ENCODE measurements at regions not wholly inside any gene's neighbourhood (a gene's known extent, or its start where the extent isn't known, plus 50 kb on each side); places are given as distances from the start of the nearest gene placed in this dataset.

GRCh38 chr3:71912839-71913495 is 128.0 kb upstream of the PROK2 start:
- DNase-seq (ENCODE audit: extremely low spot score in 2 of 2), result no peak
- TF ChIP-seq CTCF (IDR thresholded peaks at IDR 0.05) (no peak), POLR2A (IDR thresholded peaks at IDR 0.05) (no peak), POLR2AphosphoS5 (IDR thresholded peaks at IDR 0.05; ENCODE audit: insufficient read depth in 1 of 2, low read depth in 1 of 2) (no peak)

DNA sequence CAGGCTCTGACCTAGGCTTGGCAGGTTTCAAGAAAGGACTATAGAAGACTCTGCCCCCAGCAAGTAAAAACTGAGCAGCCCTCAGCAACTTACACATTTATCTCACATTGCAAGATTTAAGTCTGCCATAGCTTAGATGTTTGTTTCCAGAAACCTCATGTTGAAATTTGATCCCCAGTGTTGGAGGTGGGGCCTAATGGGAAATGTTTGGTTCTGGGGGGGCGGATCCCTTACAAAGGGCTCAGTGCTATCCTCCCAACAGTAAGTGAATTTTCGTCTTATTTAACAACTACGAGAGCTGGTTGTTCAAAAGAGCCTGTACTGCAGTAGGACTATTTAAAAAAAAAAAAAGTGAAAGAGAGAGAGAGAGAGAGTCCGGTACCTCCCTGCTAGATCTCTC is 125.2 kb upstream of the PROK2 start:
- Histone ChIP-seq H3K4me1 (peaks cover 10% of the 10 kb centered on the region), H3K9me3 (no peaks in the 10 kb centered on the region), H3K27ac (no peak overlapping the region)

More at GRCh38 chr3:71912839-71913495, 128.0 kb upstream of the PROK2 start:
- no peak overlapping the region for H3K27ac ChIP-seq
- no peaks in the 10 kb centered on the region for H3K36me3 ChIP-seq
- H3K9me3 ChIP-seq, result no peaks in the 10 kb centered on the region
- H3K4me1 ChIP-seq, result peaks cover 4% of the 10 kb centered on the region
- intact Hi-C loops (cut with DNase I), result no loop called here
- H3K27me3 ChIP-seq, result no peaks in the 10 kb centered on the region
- no peak overlapping the region for H3K4me3 ChIP-seq

GRCh38 chr3:71907996-71908395 is 123.0 kb upstream of the PROK2 start:
- DNase-seq (ENCODE audit: extremely low spot score in 2 of 2), result no peak
- H3K4me1 ChIP-seq, result peaks cover 10% of the 10 kb centered on the region
- H3K36me3 ChIP-seq, result no peaks in the 10 kb centered on the region
- no peak overlapping the region for H3K4me3 ChIP-seq
- no peaks in the 10 kb centered on the region for H3K27me3 ChIP-seq
- H3K9me3 ChIP-seq, result no peaks in the 10 kb centered on the region
- TF ChIP-seq POLR2AphosphoS5 (IDR thresholded peaks at IDR 0.05; ENCODE audit: insufficient read depth in 1 of 2, low read depth in 1 of 2), result no peak
- no peak for TF ChIP-seq POLR2A (IDR thresholded peaks at IDR 0.05)
- TF ChIP-seq CTCF (IDR thresholded peaks at IDR 0.05), result no peak
- no peak overlapping the region for H3K27ac ChIP-seq
- intact Hi-C loops (cut with DNase I), result no loop called here

More for the DNA sequence above, 125.2 kb upstream of the PROK2 start:
- DNase-seq (ENCODE audit: extremely low spot score in 2 of 2), result no peak
- intact Hi-C loops (cut with DNase I), result no loop called here
- Histone ChIP-seq H3K36me3 (no peaks in the 10 kb centered on the region), H3K4me3 (no peak overlapping the region), H3K27me3 (no peaks in the 10 kb centered on the region)
- TF ChIP-seq POLR2A (IDR thresholded peaks at IDR 0.05), result no peak
- TF ChIP-seq POLR2AphosphoS5 (IDR thresholded peaks at IDR 0.05; ENCODE audit: insufficient read depth in 1 of 2, low read depth in 1 of 2), result no peak
- TF ChIP-seq CTCF (IDR thresholded peaks at IDR 0.05), result no peak

DNA sequence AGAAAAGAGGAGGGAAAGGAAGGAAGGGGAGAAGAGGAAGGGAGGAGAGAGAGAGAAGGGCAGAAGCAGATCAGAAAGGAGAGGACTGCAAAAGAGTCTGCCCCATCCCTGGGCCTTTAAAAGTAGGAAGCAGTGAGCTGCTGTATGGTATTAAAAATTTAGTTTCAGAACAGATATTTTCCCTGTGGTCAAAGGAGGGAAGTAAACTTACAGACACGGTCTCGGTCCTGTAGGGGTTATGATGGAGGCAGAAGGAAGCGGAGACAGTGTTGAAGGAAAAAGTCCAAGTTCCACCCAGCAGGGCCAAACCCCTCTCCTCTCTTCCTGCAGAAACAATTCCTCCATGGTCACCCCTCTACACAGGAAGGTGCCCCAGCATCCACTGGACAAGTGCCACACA is 122.0 kb upstream of the PROK2 start:
- no peak overlapping the region for H3K4me3 ChIP-seq
- peaks cover 10% of the 10 kb centered on the region for H3K4me1 ChIP-seq
- H3K36me3 ChIP-seq, result no peaks in the 10 kb centered on the region
- H3K27ac ChIP-seq, result no peak overlapping the region
- H3K27me3 ChIP-seq, result no peaks in the 10 kb centered on the region
- no peaks in the 10 kb centered on the region for H3K9me3 ChIP-seq
- no peak for DNase-seq (ENCODE audit: extremely low spot score in 2 of 2)
- intact Hi-C loops (cut with DNase I), result no loop called here
- TF ChIP-seq CTCF (IDR thresholded peaks at IDR 0.05), result no peak

DNA sequence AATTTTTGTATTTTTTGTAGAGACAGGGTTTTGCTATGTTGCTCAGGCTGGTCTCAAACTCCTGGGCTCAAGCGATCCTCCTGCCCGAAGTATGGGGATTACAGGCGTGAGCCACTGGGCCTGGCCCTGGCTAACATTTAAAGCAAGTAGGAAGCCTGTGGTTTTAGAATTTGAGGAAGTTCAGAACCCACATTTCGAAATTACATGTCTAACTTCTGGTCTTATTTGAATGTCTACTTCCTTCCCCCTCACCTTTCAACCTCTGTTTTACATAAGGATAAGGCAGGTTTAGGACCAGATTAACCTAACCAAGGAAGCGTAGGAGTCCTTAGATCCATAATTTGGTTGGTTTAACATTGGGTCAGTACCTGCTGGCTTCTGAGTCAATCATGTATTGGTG is 120.5 kb upstream of the PROK2 start:
- no peaks in the 10 kb centered on the region for H3K9me3 ChIP-seq
- no peak overlapping the region for H3K4me3 ChIP-seq
- intact Hi-C loops (cut with DNase I), result no loop called here
- peaks cover 10% of the 10 kb centered on the region for H3K4me1 ChIP-seq
- no peak for DNase-seq (ENCODE audit: extremely low spot score in 2 of 2)
- no peak overlapping the region for H3K27ac ChIP-seq
- H3K27me3 ChIP-seq, result no peaks in the 10 kb centered on the region
- no peaks in the 10 kb centered on the region for H3K36me3 ChIP-seq
- TF ChIP-seq POLR2A (IDR thresholded peaks at IDR 0.05) (no peak), CTCF (IDR thresholded peaks at IDR 0.05) (no peak), POLR2AphosphoS5 (IDR thresholded peaks at IDR 0.05; ENCODE audit: insufficient read depth in 1 of 2, low read depth in 1 of 2) (no peak)

Data from vagina (tissue), 2 donors.